ENCODE measurements at regions not wholly inside any gene's neighbourhood (a gene's known extent, or its start where the extent isn't known, plus 50 kb on each side); places are given as distances from the start of the nearest gene placed in this dataset.

DNA sequence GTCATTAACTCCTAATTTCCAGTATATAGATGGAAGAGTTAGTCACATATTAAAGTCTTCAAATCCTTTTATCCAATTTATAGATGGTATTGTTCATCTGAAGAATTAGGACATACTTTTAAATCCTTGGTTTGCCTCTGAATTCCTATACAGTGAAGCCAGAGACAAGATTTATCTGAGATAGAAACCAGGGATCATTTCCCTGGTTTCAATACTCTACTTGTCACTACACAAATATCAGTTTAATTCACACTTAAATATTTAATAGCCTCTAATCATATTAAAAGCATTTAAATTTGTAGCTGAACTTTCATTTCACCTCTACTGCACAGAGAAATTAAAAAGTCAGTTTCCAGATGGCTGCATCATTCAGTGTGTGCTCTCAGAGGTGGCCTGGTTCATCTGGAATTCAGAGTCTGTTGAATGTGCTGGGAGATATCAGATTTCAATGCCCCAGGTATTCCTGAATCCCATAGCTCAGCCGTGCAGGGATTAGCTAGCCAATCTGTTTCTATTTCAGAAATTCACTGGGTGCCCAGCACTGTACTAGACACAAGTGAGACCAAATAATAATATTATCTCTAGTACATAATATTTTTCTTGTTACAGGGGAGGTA, 344.3 kb downstream of the AASDHPPT start:
- BruUV-seq (replicated peaks): no TSS peak
- intact Hi-C loops (cut with micrococcal nuclease; ENCODE audit: unreplicated experiment): no loop called here
- H3K4me3 ChIP-seq (replicated peaks in 1 of 3; ENCODE audit: insufficient read depth in 1 of 3, low read depth in 2 of 3, low read length in 3 of 3): no peak overlapping the region
- no peaks in the 10 kb centered on the region for H3K4me1 ChIP-seq (ENCODE audit: insufficient read depth, low read length)
- ChIA-PET POLR2A (no interaction called here), CTCF (ENCODE audit: low intra/inter-chr PET ratio, low total read pairs) (no interaction called here)
- no peak overlapping the region for H3K27ac ChIP-seq (ENCODE audit: extremely low read length, insufficient read depth, low read length)
- H3K36me3 ChIP-seq (replicated peaks in 1 of 2; ENCODE audit: control insufficient read depth in 1 of 2, insufficient read depth in 2 of 2, low read length in 2 of 2): no peaks in the 10 kb centered on the region
- ATAC-seq (no peak), DNase-seq (ENCODE audit: low spot score) (no peak), FAIRE-seq (no peak)
- in situ Hi-C loops (cut with HindIII; ENCODE audit: extremely low pct_ligation_motif_present, low pct_unique_long_range_greater_than_20kb): no loop called here
- no peaks in the 10 kb centered on the region for H4K20me1 ChIP-seq (ENCODE audit: insufficient read depth, low read length)
- H3K27me3 ChIP-seq (ENCODE audit: control insufficient read depth in 1 of 2, insufficient read depth in 2 of 2, low read length in 2 of 2): no peaks in the 10 kb centered on the region; a peak in 1 of 5 replicates
- H3K9me3 ChIP-seq (ENCODE audit: low read length): peaks cover 33% of the 10 kb centered on the region
- H2AFZ ChIP-seq (ENCODE audit: low read length): no peak overlapping the region
- H3K79me2 ChIP-seq (ENCODE audit: insufficient read depth, low read length): no peaks in the 10 kb centered on the region
- no peak overlapping the region for H3K9ac ChIP-seq (ENCODE audit: insufficient read depth, low read depth, low read length)
- H3K4me2 ChIP-seq (ENCODE audit: low read depth, low read length): no peak overlapping the region
- WGBS (ENCODE audit: low lambda C conversion rate): 8% methylated on average over 1 of the region's 1 CpG
- TF ChIP-seq RXRB (CRISPR knock-in tag; IDR thresholded peaks at IDR 0.05; ENCODE audit: borderline replicate concordance): no peak
- TF ChIP-seq PCBP2 (optimal IDR thresholded peaks at IDR 0.05; ENCODE audit: low read depth, low read length, poor library complexity, severe bottlenecking): no peak
- no peak for TF ChIP-seq SP5 (CRISPR knock-in tag; IDR thresholded peaks at IDR 0.05; ENCODE audit: borderline replicate concordance, low read depth)
- TF ChIP-seq, protein P1, sequence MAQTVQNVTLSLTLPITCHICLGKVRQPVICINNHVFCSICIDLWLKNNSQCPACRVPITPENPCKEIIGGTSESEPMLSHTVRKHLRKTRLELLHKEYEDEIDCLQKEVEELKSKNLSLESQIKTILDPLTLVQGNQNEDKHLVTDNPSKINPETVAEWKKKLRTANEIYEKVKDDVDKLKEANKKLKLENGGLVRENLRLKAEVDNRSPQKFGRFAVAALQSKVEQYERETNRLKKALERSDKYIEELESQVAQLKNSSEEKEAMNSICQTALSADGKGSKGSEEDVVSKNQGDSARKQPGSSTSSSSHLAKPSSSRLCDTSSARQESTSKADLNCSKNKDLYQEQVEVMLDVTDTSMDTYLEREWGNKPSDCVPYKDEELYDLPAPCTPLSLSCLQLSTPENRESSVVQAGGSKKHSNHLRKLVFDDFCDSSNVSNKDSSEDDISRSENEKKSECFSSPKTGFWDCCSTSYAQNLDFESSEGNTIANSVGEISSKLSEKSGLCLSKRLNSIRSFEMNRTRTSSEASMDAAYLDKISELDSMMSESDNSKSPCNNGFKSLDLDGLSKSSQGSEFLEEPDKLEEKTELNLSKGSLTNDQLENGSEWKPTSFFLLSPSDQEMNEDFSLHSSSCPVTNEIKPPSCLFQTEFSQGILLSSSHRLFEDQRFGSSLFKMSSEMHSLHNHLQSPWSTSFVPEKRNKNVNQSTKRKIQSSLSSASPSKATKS (CRISPR knock-in tag; IDR thresholded peaks at IDR 0.05): no peak
- TF ChIP-seq POLR2A (IDR thresholded peaks at IDR 0.05; ENCODE audit: insufficient read depth in 1 of 2, low read depth in 2 of 2, low read length in 2 of 2): no peak
- TF ChIP-seq ZBTB1 (CRISPR knock-in tag; IDR thresholded peaks at IDR 0.05; ENCODE audit: borderline replicate concordance): no peak
- no peak for TF ChIP-seq ZNF383 (CRISPR knock-in tag; IDR thresholded peaks at IDR 0.05; ENCODE audit: borderline replicate concordance)
- TF ChIP-seq, protein P2, sequence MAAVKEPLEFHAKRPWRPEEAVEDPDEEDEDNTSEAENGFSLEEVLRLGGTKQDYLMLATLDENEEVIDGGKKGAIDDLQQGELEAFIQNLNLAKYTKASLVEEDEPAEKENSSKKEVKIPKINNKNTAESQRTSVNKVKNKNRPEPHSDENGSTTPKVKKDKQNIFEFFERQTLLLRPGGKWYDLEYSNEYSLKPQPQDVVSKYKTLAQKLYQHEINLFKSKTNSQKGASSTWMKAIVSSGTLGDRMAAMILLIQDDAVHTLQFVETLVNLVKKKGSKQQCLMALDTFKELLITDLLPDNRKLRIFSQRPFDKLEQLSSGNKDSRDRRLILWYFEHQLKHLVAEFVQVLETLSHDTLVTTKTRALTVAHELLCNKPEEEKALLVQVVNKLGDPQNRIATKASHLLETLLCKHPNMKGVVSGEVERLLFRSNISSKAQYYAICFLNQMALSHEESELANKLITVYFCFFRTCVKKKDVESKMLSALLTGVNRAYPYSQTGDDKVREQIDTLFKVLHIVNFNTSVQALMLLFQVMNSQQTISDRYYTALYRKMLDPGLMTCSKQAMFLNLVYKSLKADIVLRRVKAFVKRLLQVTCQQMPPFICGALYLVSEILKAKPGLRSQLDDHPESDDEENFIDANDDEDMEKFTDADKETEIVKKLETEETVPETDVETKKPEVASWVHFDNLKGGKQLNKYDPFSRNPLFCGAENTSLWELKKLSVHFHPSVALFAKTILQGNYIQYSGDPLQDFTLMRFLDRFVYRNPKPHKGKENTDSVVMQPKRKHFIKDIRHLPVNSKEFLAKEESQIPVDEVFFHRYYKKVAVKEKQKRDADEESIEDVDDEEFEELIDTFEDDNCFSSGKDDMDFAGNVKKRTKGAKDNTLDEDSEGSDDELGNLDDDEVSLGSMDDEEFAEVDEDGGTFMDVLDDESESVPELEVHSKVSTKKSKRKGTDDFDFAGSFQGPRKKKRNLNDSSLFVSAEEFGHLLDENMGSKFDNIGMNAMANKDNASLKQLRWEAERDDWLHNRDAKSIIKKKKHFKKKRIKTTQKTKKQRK (IDR thresholded peaks at IDR 0.05; ENCODE audit: low read length): no peak
- no peak for TF ChIP-seq RNF2 (conservative IDR thresholded peaks at IDR 0.05; ENCODE audit: low read depth)
- TF ChIP-seq SMAD1 (CRISPR knock-in tag; IDR thresholded peaks at IDR 0.05; ENCODE audit: borderline replicate concordance, low read depth): no peak
- no peak for TF ChIP-seq ZNF629 (CRISPR knock-in tag; conservative IDR thresholded peaks at IDR 0.05)
- no peak for TF ChIP-seq PLRG1 (conservative IDR thresholded peaks at IDR 0.05)
- no peak for TF ChIP-seq LCORL (IDR thresholded peaks at IDR 0.05)
- TF ChIP-seq LCORL (CRISPR knock-in tag; IDR thresholded peaks at IDR 0.05): no peak
- TF ChIP-seq, protein P3, sequence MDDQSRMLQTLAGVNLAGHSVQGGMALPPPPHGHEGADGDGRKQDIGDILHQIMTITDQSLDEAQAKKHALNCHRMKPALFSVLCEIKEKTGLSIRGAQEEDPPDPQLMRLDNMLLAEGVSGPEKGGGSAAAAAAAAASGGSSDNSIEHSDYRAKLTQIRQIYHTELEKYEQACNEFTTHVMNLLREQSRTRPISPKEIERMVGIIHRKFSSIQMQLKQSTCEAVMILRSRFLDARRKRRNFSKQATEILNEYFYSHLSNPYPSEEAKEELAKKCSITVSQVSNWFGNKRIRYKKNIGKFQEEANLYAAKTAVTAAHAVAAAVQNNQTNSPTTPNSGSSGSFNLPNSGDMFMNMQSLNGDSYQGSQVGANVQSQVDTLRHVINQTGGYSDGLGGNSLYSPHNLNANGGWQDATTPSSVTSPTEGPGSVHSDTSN (CRISPR knock-in tag; IDR thresholded peaks at IDR 0.05; ENCODE audit: borderline replicate concordance): no peak
- TF ChIP-seq, protein P4, sequence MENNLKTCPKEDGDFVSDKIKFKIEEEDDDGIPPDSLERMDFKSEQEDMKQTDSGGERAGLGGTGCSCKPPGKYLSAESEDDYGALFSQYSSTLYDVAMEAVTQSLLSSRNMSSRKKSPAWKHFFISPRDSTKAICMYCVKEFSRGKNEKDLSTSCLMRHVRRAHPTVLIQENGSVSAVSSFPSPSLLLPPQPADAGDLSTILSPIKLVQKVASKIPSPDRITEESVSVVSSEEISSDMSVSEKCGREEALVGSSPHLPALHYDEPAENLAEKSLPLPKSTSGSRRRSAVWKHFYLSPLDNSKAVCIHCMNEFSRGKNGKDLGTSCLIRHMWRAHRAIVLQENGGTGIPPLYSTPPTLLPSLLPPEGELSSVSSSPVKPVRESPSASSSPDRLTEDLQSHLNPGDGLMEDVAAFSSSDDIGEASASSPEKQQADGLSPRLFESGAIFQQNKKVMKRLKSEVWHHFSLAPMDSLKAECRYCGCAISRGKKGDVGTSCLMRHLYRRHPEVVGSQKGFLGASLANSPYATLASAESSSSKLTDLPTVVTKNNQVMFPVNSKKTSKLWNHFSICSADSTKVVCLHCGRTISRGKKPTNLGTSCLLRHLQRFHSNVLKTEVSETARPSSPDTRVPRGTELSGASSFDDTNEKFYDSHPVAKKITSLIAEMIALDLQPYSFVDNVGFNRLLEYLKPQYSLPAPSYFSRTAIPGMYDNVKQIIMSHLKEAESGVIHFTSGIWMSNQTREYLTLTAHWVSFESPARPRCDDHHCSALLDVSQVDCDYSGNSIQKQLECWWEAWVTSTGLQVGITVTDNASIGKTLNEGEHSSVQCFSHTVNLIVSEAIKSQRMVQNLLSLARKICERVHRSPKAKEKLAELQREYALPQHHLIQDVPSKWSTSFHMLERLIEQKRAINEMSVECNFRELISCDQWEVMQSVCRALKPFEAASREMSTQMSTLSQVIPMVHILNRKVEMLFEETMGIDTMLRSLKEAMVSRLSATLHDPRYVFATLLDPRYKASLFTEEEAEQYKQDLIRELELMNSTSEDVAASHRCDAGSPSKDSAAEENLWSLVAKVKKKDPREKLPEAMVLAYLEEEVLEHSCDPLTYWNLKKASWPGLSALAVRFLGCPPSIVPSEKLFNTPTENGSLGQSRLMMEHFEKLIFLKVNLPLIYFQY (CRISPR knock-in tag; IDR thresholded peaks at IDR 0.05; ENCODE audit: borderline replicate concordance): no peak
